H1 (cell line): ENCODE measurements at regions not wholly inside any gene's neighbourhood (a gene's known extent, or its start where the extent isn't known, plus 50 kb on each side); places are given as distances from the start of the nearest gene placed in this dataset.

ENCODE experiments used
- EP300 ChIP-seq, 2 experiments: IDR thresholded peaks; 1 replicate in 1 of 2; 2 replicates in 1 of 2; pipeline ENCODE4 v1.6.1; 2011 to 2012; ENCODE audit warnings: low read depth in 2 of 2, low read length in 2 of 2, mild to moderate bottlenecking in 2 of 2, borderline replicate concordance in 1 of 2, inconsistent platforms in 1 of 2, moderate library complexity in 1 of 2
- KDM4A ChIP-seq: IDR thresholded peaks from one replicate; pipeline ENCODE4 v1.7.1; 2012; ENCODE audit warnings: low read depth, mild to moderate bottlenecking, moderate library complexity, low read length, inconsistent platforms; ENCODE audit not compliant: severe bottlenecking
- POLR2A ChIP-seq, 2 experiments: IDR thresholded peaks; 1 replicate in 1 of 2; 2 replicates in 1 of 2; pipeline ENCODE4 v1.6.1; 2011; ENCODE audit warnings: low read depth in 2 of 2, low read length in 2 of 2, mild to moderate bottlenecking in 2 of 2; ENCODE audit errors: control extremely low read depth in 1 of 2
- YY1 ChIP-seq: IDR thresholded peaks from 2 replicates; pipeline ENCODE4 v1.6.1; 2011; ENCODE audit warnings: low read depth, mild to moderate bottlenecking, low read length
- TF ChIP-seq, protein P1 (sequence below), 3 experiments: IDR thresholded peaks; 1 replicate in 2 of 3; 2 replicates in 1 of 3; pipeline versions ENCODE4 v1.5.1 to v1.6.1; 2011; ENCODE audit warnings: low read length in 3 of 3, mild to moderate bottlenecking in 3 of 3, inconsistent platforms in 2 of 3, low read depth in 1 of 3, moderate library complexity in 1 of 3; ENCODE audit not compliant: insufficient read depth in 1 of 3; ENCODE audit errors: control extremely low read depth in 1 of 3

DNA sequence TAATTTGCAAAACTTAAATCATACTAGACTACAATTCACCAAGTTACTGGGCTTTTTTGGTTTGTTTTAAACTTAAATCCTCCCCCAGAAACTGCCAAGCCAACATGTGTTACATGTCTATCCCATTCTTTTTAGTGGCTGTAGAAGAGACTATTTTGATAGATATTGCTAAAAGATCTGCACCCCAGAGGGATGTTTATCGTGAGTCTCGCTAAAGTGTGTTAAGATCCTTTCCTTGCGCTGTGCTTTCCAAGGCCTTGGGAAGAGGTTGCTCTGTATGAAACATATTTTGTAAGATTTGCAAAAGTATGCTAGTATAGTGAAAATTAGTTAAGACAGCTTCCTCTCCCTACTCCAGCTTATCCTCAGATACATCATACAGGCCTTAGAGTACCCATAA, 63.0 kb downstream of the GPX5 start:
- TF ChIP-seq EP300 (IDR thresholded peaks at IDR 0.05; ENCODE audit: borderline replicate concordance in 1 of 2, low read depth in 2 of 2, low read length in 2 of 2) (no peak), POLR2A (IDR thresholded peaks at IDR 0.05; ENCODE audit: control extremely low read depth in 1 of 2, low read depth in 2 of 2, low read length in 2 of 2) (no peak), YY1 (no peak), KDM4A (no peak)
- TF ChIP-seq, protein P1, sequence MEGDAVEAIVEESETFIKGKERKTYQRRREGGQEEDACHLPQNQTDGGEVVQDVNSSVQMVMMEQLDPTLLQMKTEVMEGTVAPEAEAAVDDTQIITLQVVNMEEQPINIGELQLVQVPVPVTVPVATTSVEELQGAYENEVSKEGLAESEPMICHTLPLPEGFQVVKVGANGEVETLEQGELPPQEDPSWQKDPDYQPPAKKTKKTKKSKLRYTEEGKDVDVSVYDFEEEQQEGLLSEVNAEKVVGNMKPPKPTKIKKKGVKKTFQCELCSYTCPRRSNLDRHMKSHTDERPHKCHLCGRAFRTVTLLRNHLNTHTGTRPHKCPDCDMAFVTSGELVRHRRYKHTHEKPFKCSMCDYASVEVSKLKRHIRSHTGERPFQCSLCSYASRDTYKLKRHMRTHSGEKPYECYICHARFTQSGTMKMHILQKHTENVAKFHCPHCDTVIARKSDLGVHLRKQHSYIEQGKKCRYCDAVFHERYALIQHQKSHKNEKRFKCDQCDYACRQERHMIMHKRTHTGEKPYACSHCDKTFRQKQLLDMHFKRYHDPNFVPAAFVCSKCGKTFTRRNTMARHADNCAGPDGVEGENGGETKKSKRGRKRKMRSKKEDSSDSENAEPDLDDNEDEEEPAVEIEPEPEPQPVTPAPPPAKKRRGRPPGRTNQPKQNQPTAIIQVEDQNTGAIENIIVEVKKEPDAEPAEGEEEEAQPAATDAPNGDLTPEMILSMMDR (IDR thresholded peaks at IDR 0.05; ENCODE audit: control extremely low read depth in 1 of 3, insufficient read depth in 1 of 3, low read depth in 1 of 3, low read length in 3 of 3) = no peak
